ENCODE measurements at regions not wholly inside any gene's neighbourhood (a gene's known extent, or its start where the extent isn't known, plus 50 kb on each side); places are given as distances from the start of the nearest gene placed in this dataset.

DNA sequence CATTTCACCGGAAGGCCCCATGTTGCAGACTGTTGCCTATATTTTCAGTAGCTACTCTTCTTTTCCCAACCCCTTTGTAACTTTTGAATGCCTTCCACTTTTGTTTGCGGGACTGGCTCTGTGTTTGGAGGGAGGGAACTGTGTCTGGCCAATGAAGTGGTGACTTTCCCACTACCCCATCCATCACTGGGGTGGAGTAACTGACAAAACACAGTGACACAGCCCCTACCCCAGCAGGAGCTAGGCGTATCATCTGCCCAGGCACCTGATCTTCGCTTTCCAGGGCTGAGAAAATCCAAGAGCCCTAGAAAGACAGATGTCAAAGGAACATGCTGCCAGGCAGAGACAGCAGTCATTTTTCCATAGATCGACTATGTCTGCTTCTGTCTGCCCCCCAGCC is 710.6 kb upstream of the CELF2 start:
- Histone ChIP-seq H3K4me3 (replicated peaks in 1 of 2; ENCODE audit: low read depth in 1 of 2, low read length in 2 of 2) (no peak overlapping the region), H3K4me1 (ENCODE audit: control insufficient read depth in 1 of 2, insufficient read depth in 2 of 2, low read length in 2 of 2) (no peaks in the 10 kb centered on the region), H3K27me3 (ENCODE audit: insufficient read depth, low read length) (no peaks in the 10 kb centered on the region), H3K79me2 (ENCODE audit: insufficient read depth, low read length) (no peaks in the 10 kb centered on the region), H3K36me3 (ENCODE audit: control insufficient read depth in 1 of 2, insufficient read depth in 2 of 2, low read length in 2 of 2) (no peaks in the 10 kb centered on the region), H3K9ac (ENCODE audit: low read length) (no peak overlapping the region), H3K9me3 (ENCODE audit: control insufficient read depth in 1 of 2, insufficient read depth in 1 of 2, low read depth in 1 of 2, low read length in 2 of 2) (peaks cover 20 to 29% of the 10 kb centered on the region in 2 experiments; a peak in 2 of 4 replicates), H3K27ac (ENCODE audit: low read depth, low read length) (no peak overlapping the region), H4K20me1 (ENCODE audit: insufficient read depth) (no peaks in the 10 kb centered on the region), H3K4me2 (ENCODE audit: low read length) (no peak overlapping the region), H3K9me2 (ENCODE audit: insufficient read depth) (no peaks in the 10 kb centered on the region), H2AFZ (ENCODE audit: low read depth, low read length, poor library complexity, severe bottlenecking) (no peak overlapping the region)
- TF ChIP-seq, protein P1, sequence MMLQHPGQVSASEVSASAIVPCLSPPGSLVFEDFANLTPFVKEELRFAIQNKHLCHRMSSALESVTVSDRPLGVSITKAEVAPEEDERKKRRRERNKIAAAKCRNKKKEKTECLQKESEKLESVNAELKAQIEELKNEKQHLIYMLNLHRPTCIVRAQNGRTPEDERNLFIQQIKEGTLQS (IDR thresholded peaks at IDR 0.05): no peak
- TF ChIP-seq ZNF274 (IDR thresholded peaks at IDR 0.05; ENCODE audit: low read depth, low read length): no peak
- no peak for TF ChIP-seq CBX3 (IDR thresholded peaks at IDR 0.05; ENCODE audit: low read depth)
- no peak for TF ChIP-seq ELF1 (IDR thresholded peaks at IDR 0.05; ENCODE audit: borderline replicate concordance, low read depth)
- no peak for TF ChIP-seq ZFX (IDR thresholded peaks at IDR 0.05)
- TF ChIP-seq SRF (IDR thresholded peaks at IDR 0.05; ENCODE audit: low read depth): no peak
- RAD21 ChIA-PET (ENCODE audit: low non-redundant PET in 1 of 2, low total read pairs in 2 of 2, uncharacterized antibody in 2 of 2, unreplicated experiment in 2 of 2): no interaction called here
- intact Hi-C loops (cut with micrococcal nuclease): no loop called here
- BruUV-seq (replicated peaks): no TSS peak
- ATAC-seq (no peak), DNase-seq (ENCODE audit: low read depth, low spot score) (no peak)
- POLR2A ChIA-PET: no interaction called here
- CTCF ChIA-PET: no interaction called here

DNA sequence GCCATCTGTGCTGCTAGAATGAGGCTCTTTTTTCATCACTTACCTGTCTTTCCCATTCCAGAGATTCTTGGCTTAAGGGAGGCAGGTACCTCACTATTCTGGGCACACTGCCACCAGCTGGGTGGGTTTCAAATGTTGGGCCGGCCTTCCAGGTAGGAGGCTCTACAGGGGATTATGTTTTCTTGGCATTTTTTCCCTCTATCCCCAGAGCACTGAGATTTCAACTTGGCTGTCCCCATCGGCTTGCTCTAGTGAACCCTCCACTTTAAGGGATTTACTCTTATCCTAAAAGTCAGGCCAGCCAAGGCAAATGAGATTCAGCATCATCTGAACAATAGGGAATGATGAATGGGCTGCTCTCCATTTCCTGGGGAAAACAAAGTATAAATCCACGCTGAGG is 710.1 kb upstream of the CELF2 start:
- ChIA-PET RAD21 (ENCODE audit: low non-redundant PET in 1 of 2, low total read pairs in 2 of 2, uncharacterized antibody in 2 of 2, unreplicated experiment in 2 of 2) (no interaction called here), CTCF (no interaction called here), POLR2A (no interaction called here)
- intact Hi-C loops (cut with micrococcal nuclease): no loop called here
- Histone ChIP-seq H3K4me3 (replicated peaks in 1 of 2; ENCODE audit: low read depth in 1 of 2, low read length in 2 of 2) (no peak overlapping the region), H3K4me1 (ENCODE audit: control insufficient read depth in 1 of 2, insufficient read depth in 2 of 2, low read length in 2 of 2) (no peaks in the 10 kb centered on the region), H4K20me1 (ENCODE audit: insufficient read depth) (no peaks in the 10 kb centered on the region), H3K36me3 (ENCODE audit: control insufficient read depth in 1 of 2, insufficient read depth in 2 of 2, low read length in 2 of 2) (no peaks in the 10 kb centered on the region), H3K4me2 (ENCODE audit: low read length) (no peak overlapping the region), H3K9me2 (ENCODE audit: insufficient read depth) (no peaks in the 10 kb centered on the region), H3K27me3 (ENCODE audit: insufficient read depth, low read length) (no peaks in the 10 kb centered on the region), H3K9me3 (ENCODE audit: control insufficient read depth in 1 of 2, insufficient read depth in 1 of 2, low read depth in 1 of 2, low read length in 2 of 2) (peaks cover 21 to 31% of the 10 kb centered on the region in 2 experiments; a peak in 2 of 4 replicates), H2AFZ (ENCODE audit: low read depth, low read length, poor library complexity, severe bottlenecking) (no peak overlapping the region), H3K27ac (ENCODE audit: low read depth, low read length) (no peak overlapping the region), H3K79me2 (ENCODE audit: insufficient read depth, low read length) (no peaks in the 10 kb centered on the region), H3K9ac (ENCODE audit: low read length) (no peak overlapping the region)
- ATAC-seq: no peak
- no peak for DNase-seq (ENCODE audit: low read depth, low spot score)
- no TSS peak for BruUV-seq (replicated peaks)
- TF ChIP-seq POLR2A (IDR thresholded peaks at IDR 0.05; ENCODE audit: borderline replicate concordance, extremely low read depth, insufficient read depth, insufficient read length) (no peak), EZH2phosphoT487 (IDR thresholded peaks at IDR 0.05; ENCODE audit: borderline replicate concordance) (no peak), CBX3 (IDR thresholded peaks at IDR 0.05; ENCODE audit: low read depth) (no peak), SP1 (IDR thresholded peaks at IDR 0.05; ENCODE audit: low read depth) (no peak), YY1 (IDR thresholded peaks at IDR 0.05; ENCODE audit: extremely low read depth, insufficient replicate concordance, low read depth, low read length) (no peak), ELF1 (IDR thresholded peaks at IDR 0.05; ENCODE audit: borderline replicate concordance, low read depth) (no peak), EGR1 (IDR thresholded peaks at IDR 0.05; ENCODE audit: low read depth) (no peak)
- TF ChIP-seq, protein P2, sequence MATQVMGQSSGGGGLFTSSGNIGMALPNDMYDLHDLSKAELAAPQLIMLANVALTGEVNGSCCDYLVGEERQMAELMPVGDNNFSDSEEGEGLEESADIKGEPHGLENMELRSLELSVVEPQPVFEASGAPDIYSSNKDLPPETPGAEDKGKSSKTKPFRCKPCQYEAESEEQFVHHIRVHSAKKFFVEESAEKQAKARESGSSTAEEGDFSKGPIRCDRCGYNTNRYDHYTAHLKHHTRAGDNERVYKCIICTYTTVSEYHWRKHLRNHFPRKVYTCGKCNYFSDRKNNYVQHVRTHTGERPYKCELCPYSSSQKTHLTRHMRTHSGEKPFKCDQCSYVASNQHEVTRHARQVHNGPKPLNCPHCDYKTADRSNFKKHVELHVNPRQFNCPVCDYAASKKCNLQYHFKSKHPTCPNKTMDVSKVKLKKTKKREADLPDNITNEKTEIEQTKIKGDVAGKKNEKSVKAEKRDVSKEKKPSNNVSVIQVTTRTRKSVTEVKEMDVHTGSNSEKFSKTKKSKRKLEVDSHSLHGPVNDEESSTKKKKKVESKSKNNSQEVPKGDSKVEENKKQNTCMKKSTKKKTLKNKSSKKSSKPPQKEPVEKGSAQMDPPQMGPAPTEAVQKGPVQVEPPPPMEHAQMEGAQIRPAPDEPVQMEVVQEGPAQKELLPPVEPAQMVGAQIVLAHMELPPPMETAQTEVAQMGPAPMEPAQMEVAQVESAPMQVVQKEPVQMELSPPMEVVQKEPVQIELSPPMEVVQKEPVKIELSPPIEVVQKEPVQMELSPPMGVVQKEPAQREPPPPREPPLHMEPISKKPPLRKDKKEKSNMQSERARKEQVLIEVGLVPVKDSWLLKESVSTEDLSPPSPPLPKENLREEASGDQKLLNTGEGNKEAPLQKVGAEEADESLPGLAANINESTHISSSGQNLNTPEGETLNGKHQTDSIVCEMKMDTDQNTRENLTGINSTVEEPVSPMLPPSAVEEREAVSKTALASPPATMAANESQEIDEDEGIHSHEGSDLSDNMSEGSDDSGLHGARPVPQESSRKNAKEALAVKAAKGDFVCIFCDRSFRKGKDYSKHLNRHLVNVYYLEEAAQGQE (IDR thresholded peaks at IDR 0.05; ENCODE audit: low read depth): no peak
- TF ChIP-seq, protein P3, sequence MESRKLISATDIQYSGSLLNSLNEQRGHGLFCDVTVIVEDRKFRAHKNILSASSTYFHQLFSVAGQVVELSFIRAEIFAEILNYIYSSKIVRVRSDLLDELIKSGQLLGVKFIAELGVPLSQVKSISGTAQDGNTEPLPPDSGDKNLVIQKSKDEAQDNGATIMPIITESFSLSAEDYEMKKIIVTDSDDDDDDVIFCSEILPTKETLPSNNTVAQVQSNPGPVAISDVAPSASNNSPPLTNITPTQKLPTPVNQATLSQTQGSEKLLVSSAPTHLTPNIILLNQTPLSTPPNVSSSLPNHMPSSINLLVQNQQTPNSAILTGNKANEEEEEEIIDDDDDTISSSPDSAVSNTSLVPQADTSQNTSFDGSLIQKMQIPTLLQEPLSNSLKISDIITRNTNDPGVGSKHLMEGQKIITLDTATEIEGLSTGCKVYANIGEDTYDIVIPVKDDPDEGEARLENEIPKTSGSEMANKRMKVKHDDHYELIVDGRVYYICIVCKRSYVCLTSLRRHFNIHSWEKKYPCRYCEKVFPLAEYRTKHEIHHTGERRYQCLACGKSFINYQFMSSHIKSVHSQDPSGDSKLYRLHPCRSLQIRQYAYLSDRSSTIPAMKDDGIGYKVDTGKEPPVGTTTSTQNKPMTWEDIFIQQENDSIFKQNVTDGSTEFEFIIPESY (IDR thresholded peaks at IDR 0.05; ENCODE audit: extremely low read depth, insufficient replicate concordance, low read length): no peak

All from HCT116 (cell line).